Inflammatory macrophage (primary cell): ENCODE measurements at regions not wholly inside any gene's neighbourhood (a gene's known extent, or its start where the extent isn't known, plus 50 kb on each side); places are given as distances from the start of the nearest gene placed in this dataset.
"Not testable (repeated sequence)": the region's sequence is repeated elsewhere in the genome, so short reads cannot be mapped to it uniquely, and the experiment has no call there.

ENCODE experiments used
- DNase-seq, 2 donors: peaks; one replicate each; pipeline ENCODE4 v3.0.0-alpha.2; 2020 to 2022

GRCh38 chr1:159641221-159641620, 53.6 kb downstream of the APCS start:
- DNase-seq: no peak

- peak; percentile 85 to 94 for DNase-seq
Observed at GRCh38 chr1:159646687-159647086, 59.1 kb downstream of the APCS start.

GRCh38 chr1:159647616-159648015, 60.0 kb downstream of the APCS start:
- DNase-seq: no peak

GRCh38 chr1:159652506-159652905, 61.9 kb downstream of the CRP start:
- no peak for DNase-seq

GRCh38 chr1:159653201-159653600, 61.2 kb downstream of the CRP start:
- no peak for DNase-seq

GRCh38 chr1:159657477-159657876, 56.9 kb downstream of the CRP start:
- not testable (repeated sequence) for DNase-seq
